SK-N-SH treated with all-trans-retinoic acid at 6 μM for 48 hours (cell line): ENCODE measurements at regions not wholly inside any gene's neighbourhood (a gene's known extent, or its start where the extent isn't known, plus 50 kb on each side); places are given as distances from the start of the nearest gene placed in this dataset.

ENCODE experiments used
- ESRRG ChIP-seq: fragments of 250-450 bp; sonication (Bioruptor Pico); IDR thresholded peaks from 2 replicates; pipeline ENCODE4 v1.6.1; 2021; ENCODE audit warnings: mild to moderate bottlenecking
- GLIS3 ChIP-seq: fragments of 250-450 bp; sonication (Bioruptor Pico); IDR thresholded peaks from 2 replicates; pipeline ENCODE4 v1.5.0; 2020; ENCODE audit warnings: mild to moderate bottlenecking, moderate library complexity
- OSR1 ChIP-seq: fragments of 250-450 bp; sonication (Bioruptor Pico); IDR thresholded peaks from 2 replicates; pipeline ENCODE4 v1.8.0; 2022; ENCODE audit warnings: moderate library complexity, mild to moderate bottlenecking, inconsistent platforms
- PATZ1 ChIP-seq: fragments of 250-450 bp; sonication (Bioruptor Pico); IDR thresholded peaks from 2 replicates; pipeline ENCODE4 v1.8.0; 2020; ENCODE audit warnings: mild to moderate bottlenecking, moderate library complexity, borderline replicate concordance
- RARB ChIP-seq: fragments of 250-450 bp; sonication (Bioruptor Pico); IDR thresholded peaks from 2 replicates; pipeline ENCODE4 v1.8.0; 2021; ENCODE audit warnings: mild to moderate bottlenecking, moderate library complexity
- SNAI2 ChIP-seq: fragments of 250-450 bp; sonication (Bioruptor Pico); IDR thresholded peaks from 2 replicates; pipeline ENCODE4 v1.5.0; 2020; ENCODE audit warnings: mild to moderate bottlenecking, moderate library complexity
- TCF4 ChIP-seq: fragments of 250-450 bp; sonication (Bioruptor Pico); IDR thresholded peaks from 2 replicates; pipeline ENCODE4 v1.8.0; 2021; ENCODE audit warnings: mild to moderate bottlenecking, moderate library complexity, borderline replicate concordance
- TSHZ2 ChIP-seq: fragments of 250-450 bp; sonication (Bioruptor Pico); IDR thresholded peaks from 2 replicates; pipeline ENCODE4 v1.5.0; 2020; ENCODE audit warnings: mild to moderate bottlenecking, moderate library complexity
- ZFP30 ChIP-seq: fragments of 450-650 bp; formaldehyde crosslinking; IDR thresholded peaks from 2 replicates; pipeline ENCODE4 v1.5.0; 2022; ENCODE audit warnings: mild to moderate bottlenecking, moderate library complexity
- ZNF70 ChIP-seq: fragments of 450-650 bp; formaldehyde crosslinking; IDR thresholded peaks from 2 replicates; pipeline ENCODE4 v1.5.0; 2020; ENCODE audit warnings: mild to moderate bottlenecking, moderate library complexity
- ZNF8 ChIP-seq: fragments of 450-650 bp; formaldehyde crosslinking; IDR thresholded peaks from 2 replicates; pipeline ENCODE4 v1.5.0; 2020; ENCODE audit warnings: mild to moderate bottlenecking, moderate library complexity
- TF ChIP-seq, protein P1 (sequence below): fragments of 250-450 bp; sonication (Bioruptor Pico); IDR thresholded peaks from 2 replicates; pipeline ENCODE4 v1.5.1; 2020; ENCODE audit warnings: low read depth, mild to moderate bottlenecking, moderate library complexity

DNA sequence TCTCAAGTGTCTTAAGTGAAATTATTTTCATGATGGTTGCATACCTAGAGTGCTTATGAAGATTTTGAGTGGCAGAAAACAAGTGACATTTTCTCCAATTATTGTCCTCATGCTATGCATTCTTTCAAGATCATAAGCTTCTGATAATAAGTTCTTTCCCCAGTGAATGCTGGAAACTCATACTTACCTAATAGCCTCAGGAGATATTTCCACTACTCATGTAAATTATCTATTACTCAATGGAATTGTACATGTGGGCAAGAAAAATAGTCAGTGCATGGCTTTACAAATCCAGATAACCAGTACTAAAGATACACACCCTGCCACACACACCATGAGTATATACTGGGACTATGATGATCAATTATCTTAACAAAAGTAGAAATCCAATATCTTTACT lies 1219.4 kb upstream of the C9orf72 start:
- TF ChIP-seq RARB, result no peak
- TF ChIP-seq, protein P1, sequence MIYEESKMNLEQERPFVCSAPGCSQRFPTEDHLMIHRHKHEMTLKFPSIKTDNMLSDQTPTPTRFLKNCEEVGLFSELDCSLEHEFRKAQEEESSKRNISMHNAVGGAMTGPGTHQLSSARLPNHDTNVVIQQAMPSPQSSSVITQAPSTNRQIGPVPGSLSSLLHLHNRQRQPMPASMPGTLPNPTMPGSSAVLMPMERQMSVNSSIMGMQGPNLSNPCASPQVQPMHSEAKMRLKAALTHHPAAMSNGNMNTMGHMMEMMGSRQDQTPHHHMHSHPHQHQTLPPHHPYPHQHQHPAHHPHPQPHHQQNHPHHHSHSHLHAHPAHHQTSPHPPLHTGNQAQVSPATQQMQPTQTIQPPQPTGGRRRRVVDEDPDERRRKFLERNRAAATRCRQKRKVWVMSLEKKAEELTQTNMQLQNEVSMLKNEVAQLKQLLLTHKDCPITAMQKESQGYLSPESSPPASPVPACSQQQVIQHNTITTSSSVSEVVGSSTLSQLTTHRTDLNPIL (CRISPR knock-in tag), result no peak
- no peak for TF ChIP-seq PATZ1
- TF ChIP-seq SNAI2 (CRISPR knock-in tag), result no peak
- TF ChIP-seq ZNF8 (CRISPR knock-in tag), result no peak
- TF ChIP-seq ZNF70 (CRISPR knock-in tag), result no peak
- no peak for TF ChIP-seq ESRRG (CRISPR knock-in tag)
- no peak for TF ChIP-seq TSHZ2
- no peak for TF ChIP-seq ZFP30 (CRISPR knock-in tag)
- no peak for TF ChIP-seq OSR1
- TF ChIP-seq TCF4, result no peak
- no peak for TF ChIP-seq GLIS3 (CRISPR knock-in tag)
